GM18520 (cell line): ENCODE measurements at regions not wholly inside any gene's neighbourhood (a gene's known extent, or its start where the extent isn't known, plus 50 kb on each side); places are given as distances from the start of the nearest gene placed in this dataset.

ENCODE experiments used
- ATAC-seq: cut with Tn5 transposase; IDR thresholded peaks from one replicate; pipeline ENCODE4 v1.9.1; 2021; ENCODE audit not compliant: unreplicated experiment

DNA sequence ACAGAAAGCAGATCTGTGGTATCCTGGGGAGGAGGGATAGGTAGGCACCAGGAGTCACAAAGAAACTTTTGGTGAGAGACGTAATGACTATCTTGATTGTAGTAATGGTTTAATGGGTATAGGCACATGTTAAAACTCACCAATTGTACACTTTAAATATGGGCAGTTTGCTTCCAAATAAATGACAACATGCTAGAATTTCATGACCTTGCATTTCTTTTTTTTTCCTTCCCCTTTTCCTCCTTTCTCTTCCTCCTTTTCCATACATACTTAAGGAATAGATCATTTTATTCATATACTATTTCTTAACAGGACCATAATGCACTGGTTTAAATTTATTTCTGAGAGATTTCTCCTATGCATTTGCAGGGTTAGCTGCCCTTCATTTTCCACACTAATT, 341.8 kb downstream of the TMEM182 start:
- no peak for ATAC-seq

DNA sequence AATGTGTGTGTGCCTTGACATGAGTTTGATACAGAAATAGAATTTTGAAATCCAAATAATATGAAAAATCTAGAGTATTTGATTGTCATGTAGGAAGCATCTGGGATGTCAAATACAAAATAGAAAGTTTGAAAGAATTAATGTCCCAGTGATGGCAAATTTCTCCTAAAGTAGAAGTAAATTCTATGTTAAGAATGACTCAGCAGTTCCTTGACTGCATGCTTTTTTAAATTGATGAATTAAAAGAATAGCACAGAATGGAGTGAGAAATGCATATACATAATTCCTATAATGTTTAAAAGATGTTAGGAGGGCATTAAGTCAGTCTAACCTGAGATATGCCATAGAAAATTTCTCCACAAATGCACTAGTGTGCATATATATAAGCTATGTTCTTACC, 357.5 kb downstream of the TMEM182 start:
- no peak for ATAC-seq

DNA sequence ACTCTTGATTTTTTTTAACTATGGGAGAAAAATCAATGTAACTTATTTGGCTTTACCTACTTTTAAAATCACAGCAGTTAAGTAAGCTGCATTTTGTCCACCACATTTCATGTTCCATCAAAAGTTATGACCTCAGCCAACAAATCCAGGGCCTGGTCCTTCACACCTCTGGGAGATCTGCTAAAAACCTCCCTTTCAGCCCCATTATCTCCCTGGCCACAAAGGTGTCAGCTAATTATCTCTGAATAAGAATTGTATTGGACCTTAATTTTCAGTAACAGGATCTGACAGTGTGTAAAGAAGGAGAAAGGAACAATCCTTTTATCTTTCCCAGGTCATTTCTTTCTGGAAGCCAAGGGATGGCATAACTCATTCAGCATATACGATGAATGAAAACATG, 359.3 kb downstream of the TMEM182 start:
- no peak for ATAC-seq

DNA sequence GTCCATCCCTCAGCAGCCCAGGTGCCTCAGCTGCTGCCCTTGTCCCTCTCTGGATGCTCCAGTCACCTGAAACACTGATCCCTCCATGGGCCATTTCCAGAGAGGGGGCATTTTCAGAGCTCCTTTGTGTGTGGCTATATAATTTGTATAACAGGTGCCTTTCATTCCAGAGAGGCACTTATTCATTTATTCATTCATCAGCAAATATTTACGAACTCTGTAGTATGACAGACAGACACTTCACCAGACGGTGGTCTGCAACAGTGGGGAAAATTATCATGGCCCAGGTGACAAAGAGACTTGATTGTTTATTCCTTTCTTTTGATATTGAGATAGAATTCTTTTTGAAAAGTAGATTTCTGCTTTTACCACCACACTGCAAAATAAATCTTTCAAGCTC, 361.7 kb downstream of the TMEM182 start:
- ATAC-seq, result no peak

DNA sequence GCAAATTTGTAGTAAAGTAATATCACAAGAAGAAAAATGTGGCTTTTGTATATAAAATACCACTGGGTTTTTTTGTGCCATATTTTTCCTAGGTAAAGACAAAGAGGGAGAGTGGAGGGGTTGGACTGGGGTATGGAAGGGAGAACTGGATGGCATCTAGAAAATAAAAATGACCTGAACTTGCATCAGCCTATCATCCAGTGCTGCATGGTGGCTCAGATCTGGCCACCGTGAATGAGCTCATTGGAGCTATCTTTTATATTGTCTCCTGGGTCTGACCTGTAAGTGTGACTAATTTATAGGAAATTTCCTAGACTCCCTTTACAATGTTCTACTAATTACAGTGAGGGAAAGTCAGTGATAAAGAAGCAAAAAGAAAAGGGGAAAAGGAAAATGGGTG, 369.0 kb downstream of the TMEM182 start:
- ATAC-seq, result no peak

DNA sequence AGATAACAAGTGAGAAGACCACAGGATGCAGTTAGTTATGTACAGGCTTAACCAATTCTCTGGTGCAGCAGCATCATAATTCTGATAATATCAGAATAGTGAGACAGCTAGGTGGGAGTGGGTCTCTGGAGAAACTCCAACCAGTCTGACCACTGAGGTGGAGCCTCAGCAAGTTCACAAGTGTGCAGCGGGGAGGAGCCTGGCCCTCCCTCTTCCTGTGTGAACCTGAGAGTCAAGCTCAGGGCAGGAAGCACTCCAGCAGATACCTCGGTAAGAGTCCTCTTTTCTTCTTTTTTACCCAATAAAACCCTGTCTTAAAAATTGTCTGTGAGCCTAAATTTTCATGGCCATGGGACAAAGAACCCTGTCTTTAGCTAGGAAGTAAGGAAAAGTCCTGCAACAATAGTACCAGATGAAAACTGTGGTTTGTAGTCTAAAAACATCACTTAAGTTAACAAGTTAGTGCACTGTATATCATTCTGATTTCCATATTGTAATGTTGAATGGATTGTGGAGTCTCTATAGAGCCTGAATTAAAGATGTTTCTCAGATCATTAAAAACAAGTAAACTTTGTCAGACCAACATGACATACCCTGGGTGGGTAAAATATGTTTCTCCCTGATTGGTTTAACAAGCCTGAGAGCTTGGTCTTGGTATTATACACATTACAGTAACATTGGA, 370.8 kb downstream of the TMEM182 start:
- ATAC-seq, result peak; percentile 100

DNA sequence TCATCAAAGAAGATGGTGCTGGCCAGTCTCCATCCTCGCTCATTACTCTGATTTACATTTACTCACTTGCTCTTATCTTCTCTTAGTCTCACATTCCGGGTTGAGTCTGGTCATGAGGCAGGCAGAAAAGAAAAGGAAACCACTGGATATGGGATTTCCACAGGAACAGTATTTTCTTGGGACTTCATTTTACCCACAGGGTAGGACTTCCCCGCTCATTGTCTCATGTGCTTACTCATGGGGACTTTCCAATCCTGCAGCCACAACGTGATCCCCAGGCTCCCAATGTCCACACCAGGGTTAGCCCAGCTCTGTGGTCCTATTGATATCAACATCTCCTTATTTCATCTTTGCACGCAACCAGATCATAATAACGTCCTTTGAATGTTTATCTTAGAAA, 373.8 kb downstream of the TMEM182 start:
- no peak for ATAC-seq

DNA sequence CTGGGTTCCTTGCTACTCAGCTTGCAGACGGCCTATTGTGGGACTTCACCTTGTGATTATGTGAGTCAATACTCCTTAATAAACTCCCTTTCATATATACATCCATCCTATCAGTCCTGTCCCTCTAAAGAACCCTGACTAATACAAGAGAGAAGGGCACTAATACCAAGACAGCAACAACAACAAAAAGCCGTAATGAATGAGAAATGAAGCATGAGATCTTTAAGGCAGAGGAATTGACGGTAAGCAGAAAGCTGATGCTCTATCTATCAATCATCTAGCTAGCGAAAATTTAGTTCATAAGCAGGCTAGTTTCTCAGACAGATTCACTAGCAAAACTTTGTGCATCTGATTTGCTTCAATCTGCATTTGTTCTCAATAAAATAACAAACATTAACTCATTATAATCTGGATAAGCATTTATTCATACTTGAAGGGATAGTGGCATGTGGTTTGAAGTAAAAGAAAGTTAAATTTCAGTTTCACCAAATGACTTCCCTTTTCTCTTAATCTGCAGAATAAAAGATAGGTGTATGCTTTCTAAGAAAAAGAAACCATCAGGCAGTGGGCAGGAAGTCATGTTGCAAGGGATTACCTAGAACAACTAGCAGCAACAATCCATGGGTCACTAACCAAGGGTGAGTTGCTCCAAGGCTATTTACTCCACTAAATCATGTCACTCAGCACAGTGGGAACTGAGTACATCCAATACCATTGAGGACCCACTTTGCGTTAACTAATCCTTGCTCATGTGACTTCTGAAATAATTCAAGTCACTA, 376.5 kb downstream of the TMEM182 start:
- peak; percentile 76 for ATAC-seq

DNA sequence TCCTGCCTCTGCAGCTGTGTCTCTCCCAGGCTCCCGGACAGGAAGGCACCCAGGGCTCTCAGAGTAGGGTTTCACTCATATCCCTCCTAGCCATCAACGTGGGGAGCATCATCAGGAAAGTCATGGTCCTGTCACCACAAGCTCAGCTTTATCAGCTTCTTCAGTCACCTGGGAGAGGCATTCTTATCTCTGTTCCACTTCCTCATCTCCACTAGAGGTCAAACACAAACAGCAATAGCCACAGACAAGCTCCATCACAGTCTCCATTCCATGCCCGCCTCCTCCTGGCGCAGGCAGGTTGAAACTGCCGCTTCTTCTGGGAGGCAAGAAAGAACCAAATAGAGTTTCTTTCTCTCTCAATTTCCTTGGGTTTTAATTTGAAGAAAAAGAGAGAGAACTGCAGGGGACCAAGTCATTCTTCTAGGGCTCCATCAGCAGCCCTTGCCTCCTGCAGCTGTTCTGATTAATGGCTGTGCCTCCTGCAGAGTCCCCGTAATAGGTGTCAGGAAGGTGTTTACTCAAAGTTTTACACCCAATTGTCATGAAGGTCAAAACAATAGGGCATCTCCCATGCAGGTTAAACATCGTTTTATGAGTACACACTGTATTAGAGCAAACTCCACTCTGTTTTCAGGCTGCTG, 377.9 kb downstream of the TMEM182 start:
- ATAC-seq, result no peak

DNA sequence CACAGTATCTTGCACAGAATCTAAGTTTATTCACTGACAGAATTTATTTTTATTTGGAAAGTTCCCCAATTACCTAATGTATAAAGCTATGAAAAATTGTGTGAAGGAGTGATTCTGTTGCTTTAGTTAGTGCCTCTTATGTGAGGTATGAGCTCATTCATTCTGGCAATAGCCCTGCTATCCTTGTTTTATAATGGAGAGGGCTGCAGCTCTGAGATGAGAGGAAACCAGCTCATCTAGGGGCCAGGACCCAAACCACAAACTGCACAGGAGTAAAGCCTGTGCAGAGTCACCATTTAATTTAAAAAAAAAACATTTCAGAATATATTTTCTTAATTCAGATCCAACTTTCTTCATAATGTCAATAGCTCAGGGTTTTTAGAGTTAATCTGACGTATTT, 383.0 kb downstream of the TMEM182 start:
- no peak for ATAC-seq

DNA sequence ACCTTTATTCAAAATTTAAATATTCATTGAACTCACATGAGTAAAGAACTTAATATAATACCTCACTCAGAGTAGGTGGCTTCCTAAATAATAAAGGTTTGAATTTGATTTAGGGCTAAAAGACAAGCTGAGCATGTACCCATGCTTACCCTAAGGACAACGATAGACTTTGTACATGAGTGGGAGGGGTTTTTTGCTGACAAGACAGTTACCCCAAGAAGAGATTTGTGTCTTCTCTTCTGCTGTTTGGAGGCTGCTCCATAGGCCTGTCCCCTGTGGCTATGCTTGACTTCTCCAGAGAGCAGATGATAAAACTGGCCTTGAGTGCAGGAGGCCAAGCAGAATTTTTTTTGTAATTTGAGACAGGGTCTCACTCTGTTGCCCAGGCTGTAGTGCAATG, 383.9 kb downstream of the TMEM182 start:
- no peak for ATAC-seq

DNA sequence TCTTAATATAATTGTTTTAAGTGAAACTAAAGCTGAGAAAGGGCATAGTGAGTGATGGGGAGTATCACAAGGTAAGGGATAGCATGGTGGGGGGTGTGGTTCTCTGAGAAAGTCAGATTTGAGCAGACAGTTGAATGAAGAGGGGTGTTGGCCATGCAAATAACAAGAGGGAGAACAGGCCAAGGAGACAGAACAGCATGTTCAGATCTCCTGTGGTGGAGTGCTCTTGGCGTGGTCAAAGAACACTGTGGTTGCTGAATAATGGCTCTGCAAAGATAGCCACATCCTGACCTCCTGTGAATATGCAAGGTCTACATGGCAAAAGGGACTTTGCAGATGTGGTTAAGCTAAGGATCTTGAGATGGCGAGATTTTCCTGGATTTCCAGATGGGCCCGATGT, 389.2 kb downstream of the TMEM182 start:
- no peak for ATAC-seq

DNA sequence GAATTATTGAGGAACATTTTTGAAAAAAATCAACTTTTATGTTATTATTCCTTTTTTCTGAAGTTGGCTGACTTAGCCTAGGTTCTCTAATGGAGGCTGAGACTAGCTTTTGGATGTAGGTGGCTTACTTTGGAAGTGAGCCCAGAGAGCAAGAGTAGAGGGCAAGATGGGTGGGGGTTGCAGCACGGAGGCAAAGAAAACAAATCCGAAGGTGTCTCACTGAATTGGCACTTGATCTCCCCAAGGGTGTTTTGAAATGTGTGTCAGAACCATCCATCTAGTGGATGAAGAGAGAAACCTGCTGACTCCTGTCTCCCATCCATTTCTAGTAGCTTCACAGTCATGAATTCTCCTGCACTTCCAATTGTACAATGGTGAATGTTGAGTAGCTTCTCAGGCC, 390.7 kb downstream of the TMEM182 start:
- no peak for ATAC-seq

DNA sequence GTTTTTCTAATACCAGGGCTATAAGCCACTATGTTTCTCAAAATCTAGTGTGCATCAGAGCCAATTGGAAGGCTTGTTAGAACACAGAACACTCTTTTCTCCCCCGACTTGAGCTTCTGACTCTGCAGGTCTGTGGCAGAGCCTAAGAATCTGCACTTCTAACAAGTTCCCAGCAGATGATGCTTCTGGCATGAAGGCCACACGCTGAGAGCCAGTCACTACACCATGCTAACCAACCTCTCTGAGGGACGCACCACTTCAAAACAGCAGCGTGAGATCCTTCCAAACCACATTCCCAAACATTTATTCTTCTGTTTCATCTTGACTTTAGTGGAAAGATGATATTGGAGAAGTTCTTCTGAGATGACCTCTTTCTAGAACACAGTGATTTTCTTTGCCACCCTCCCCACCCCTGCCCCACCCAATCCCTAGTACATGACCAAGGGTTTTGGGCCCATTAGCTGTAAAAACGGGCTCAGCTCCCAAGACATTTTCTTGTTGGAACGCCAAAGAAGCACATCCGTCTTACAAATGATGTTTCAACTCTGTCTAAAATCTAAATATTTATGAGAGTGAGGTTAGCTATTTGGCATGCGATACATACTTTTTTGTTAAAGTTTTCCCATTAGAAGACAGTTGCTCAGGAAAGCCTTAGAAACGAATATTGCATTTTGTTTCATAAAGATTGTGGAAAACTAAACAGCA, 391.9 kb downstream of the TMEM182 start:
- ATAC-seq, result no peak

DNA sequence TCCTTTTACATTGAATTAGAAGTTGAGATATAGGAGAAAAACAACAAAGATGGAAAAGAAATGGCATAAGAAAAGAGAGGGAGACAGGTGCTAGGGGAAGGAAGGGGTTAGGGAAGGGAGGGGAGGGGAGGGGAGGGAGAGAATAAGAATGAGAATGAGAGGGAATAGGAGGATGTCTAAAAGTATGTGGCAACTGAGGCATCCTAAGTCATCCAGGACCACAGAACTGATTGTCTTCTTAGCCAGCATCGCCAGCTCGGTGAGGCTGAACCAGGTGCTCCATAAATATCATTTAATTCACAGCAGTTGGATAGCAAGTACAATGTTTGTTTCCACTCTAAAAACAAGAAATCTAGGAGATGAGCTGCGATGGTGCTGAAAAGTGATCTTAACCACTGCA, 393.5 kb downstream of the TMEM182 start:
- ATAC-seq, result no peak

DNA sequence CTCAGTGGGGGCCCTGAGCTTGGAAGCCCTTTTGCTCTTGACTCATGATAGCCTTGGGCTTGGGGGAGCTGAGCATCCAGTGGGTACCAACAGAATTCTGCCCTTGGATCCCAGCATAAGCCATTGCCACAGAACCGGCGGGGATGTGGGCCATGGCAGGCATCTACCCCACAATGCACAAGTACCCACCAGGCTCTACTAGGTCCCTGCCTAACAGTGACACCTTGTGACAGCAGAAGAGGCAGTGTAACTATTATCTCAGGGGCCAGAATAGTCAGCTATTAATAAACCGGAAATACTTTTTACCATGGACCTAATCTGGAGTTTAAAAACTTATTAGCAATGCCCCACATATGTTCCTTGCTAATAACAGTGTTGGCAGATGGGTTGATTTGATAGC, 397.2 kb downstream of the TMEM182 start:
- no peak for ATAC-seq

DNA sequence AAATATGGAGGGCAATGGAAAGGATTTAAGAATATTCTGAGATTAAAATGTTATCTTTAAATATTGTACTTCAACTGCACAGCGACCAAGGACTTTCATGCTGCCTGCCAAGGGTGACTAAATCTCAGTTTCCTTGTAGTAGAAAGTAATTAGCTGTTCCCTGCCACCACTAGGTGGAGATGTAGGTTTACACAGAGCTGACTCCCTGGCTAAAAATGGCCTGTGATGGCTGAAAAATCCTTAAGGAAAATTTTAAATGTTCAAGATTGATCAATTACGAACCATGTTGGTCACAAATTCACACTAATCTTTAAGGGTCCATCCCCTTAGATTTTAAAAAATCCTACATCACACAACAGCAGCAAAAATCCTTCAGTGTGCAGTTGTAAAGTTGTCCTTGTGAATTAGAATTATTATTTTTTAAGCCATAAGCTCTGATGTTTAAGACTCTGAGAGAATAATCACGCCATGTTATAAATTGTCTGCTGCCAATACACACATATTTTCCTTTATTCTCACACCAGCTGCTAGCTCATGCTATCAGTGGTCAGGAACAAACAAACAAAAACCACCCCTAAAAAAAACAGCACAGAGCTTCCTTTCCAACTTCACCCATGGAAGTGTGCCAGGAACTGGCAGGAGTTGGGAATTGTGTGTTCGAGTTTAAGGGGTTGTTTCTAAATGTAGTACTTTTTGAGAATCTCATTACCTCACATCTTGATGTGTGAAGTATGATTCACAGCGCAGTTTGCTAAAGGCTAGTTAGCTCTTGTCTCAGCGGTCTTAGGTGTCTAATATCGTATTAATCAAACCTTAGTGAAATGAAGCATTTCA, 399.8 kb downstream of the TMEM182 start:
- ATAC-seq, result peak; percentile 59

DNA sequence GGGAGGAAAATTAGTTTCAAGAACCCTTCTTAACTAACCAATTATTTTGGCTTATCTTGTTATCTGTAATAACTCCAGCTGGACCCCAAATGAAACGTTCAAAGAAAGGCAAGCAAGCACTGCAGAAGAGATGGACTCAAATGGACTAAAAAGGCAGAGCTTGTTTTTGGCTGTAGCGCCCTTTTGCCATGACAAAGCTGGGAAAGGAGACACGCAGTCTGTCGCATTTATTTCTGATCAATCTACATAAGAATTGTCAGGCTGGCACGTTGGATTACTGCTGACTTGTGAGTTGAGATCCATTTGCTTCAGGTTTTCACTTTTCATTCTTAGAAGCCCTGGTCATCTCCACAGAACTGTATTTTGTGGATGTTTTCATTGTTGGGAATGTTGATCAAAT, 402.9 kb downstream of the TMEM182 start:
- no peak for ATAC-seq

DNA sequence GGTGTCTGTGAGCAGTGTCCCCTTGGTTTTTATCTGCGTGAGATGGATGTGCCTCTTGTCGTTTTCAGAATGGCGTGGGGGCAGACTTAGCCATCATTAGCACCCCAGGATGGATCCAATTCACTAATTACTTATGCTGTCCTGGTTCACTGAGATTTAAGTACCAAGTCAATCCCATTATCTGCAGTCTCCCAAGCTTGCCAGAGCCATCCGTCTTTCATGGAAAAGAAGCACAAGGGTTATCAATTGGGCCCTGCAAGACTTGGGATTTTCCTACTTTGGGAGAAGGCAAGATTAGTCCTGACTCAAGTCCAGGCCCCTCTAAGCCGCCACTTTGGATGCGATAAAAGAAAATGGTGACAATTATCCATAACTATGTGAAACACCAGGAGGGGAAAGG, 404.0 kb downstream of the TMEM182 start:
- no peak for ATAC-seq

DNA sequence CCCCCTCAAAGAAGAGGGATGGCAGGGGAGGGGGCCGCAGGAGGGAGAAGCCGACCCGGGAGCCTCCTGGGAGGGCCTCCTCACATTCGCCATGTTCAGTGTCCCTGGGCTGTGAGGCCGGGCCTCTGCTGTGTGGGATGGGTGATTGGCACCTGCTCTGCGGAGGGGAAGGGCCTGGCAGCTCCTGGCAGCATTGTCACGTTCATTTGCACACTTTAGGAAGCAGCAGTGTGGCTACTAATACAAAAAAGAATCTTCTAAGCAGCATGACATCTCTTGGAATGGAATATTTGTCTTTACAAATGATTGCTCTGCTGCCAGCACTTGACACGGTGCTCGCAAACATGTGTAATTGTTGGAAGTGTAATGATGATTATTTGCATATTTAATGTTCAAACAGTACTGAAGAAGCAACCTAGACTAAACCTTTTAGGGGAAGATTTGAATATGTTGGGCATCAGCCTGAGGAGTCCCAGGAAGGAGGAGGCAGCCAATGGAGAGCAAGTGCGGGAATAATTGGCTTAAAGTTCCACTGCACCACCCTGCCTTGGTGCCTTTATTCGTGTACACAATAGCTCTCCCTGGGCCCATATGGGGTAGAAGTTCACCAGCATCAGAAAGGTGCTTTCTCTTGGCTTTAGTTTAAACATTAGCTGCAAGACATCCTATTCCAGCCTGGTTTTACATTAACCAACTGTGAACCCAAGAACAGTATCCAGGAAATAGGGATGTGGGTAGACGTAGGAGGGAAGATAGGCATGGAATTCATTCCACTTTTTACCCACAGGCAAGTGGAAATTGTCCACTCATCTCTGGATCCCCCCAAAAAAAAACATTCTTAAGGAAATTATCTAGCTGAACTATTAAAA, 404.9 kb downstream of the TMEM182 start:
- no peak for ATAC-seq
